SU-DHL-6 (cell line): ENCODE measurements at regions not wholly inside any gene's neighbourhood (a gene's known extent, or its start where the extent isn't known, plus 50 kb on each side); places are given as distances from the start of the nearest gene placed in this dataset.

Source experiments
- EZH2phosphoT487 ChIP-seq: fragments of 200-600 bp; sonication (generic), shearing (Covaris generic); conservative IDR thresholded peaks from 2 replicates; pipeline ENCODE4 v1.6.1; 2018; ENCODE audit warnings: mild to moderate bottlenecking, antibody characterized with exemption, low read length, moderate library complexity, mixed read lengths
- TF ChIP-seq, protein P1 (sequence below): fragments of 200-600 bp; sonication (generic); IDR thresholded peaks from one replicate; pipeline ENCODE4 v1.5.1; 2017; ENCODE audit warnings: antibody characterized with exemption, mild to moderate bottlenecking, low read length, moderate library complexity; ENCODE audit not compliant: insufficient read depth, poor library complexity, severe bottlenecking

- TF ChIP-seq, protein P1, sequence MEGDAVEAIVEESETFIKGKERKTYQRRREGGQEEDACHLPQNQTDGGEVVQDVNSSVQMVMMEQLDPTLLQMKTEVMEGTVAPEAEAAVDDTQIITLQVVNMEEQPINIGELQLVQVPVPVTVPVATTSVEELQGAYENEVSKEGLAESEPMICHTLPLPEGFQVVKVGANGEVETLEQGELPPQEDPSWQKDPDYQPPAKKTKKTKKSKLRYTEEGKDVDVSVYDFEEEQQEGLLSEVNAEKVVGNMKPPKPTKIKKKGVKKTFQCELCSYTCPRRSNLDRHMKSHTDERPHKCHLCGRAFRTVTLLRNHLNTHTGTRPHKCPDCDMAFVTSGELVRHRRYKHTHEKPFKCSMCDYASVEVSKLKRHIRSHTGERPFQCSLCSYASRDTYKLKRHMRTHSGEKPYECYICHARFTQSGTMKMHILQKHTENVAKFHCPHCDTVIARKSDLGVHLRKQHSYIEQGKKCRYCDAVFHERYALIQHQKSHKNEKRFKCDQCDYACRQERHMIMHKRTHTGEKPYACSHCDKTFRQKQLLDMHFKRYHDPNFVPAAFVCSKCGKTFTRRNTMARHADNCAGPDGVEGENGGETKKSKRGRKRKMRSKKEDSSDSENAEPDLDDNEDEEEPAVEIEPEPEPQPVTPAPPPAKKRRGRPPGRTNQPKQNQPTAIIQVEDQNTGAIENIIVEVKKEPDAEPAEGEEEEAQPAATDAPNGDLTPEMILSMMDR: no peak
- TF ChIP-seq EZH2phosphoT487: no peak
Observed at GRCh38 chr6:79864001-79864400, 83.4 kb downstream of the ELOVL4 start.
